ENCODE measurements at regions not wholly inside any gene's neighbourhood (a gene's known extent, or its start where the extent isn't known, plus 50 kb on each side); places are given as distances from the start of the nearest gene placed in this dataset.

DNA sequence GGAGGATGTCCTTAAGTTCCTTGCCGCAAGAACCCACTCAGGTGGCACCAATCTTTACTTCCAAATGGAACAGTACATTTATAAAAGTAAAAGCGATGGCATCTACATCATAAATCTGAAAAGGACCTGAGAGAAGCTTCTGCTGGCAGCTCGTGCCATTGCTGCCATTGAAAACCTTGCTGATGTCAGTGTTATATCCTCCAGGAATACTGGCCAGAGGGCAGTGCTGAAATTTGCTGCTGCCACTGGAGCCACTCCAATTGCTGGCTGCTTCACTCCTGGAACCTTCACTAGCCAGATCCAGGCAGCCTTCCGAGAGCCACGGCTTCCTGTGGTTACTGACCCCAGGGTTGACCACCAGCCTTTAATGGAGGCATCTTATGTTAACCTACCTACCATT lies 191.7 kb downstream of the TRIM27 start:
- WGBS (ENCODE audit: missing lambda C conversion rate) = 64% methylated on average over 3 of the region's 5 CpGs
- Histone ChIP-seq H3K4me3 (no peak overlapping the region), H3K9me3 (no peaks in the 10 kb centered on the region), H3K4me1 (peaks cover 16% of the 10 kb centered on the region), H3K27ac (no peak overlapping the region), H3K4me2 (no peak overlapping the region)
- DNase-seq (ENCODE audit: low read depth in 1 of 2, low spot score in 1 of 2) (no peak), FAIRE-seq (no peak), ATAC-seq (no peak)
- POLR2A ChIA-PET = no interaction called here
- CTCF ChIA-PET = interaction anchor here (1.2 kb wide), 1 partner anchor 63 kb away, joined by 3 read pairs; no protein-coding TSS in a partner anchor
- TF ChIP-seq HOXB5 (CRISPR knock-in tag; IDR thresholded peaks at IDR 0.05) = no peak
- TF ChIP-seq KDM1A (IDR thresholded peaks at IDR 0.05; ENCODE audit: low read depth) = no peak

DNA sequence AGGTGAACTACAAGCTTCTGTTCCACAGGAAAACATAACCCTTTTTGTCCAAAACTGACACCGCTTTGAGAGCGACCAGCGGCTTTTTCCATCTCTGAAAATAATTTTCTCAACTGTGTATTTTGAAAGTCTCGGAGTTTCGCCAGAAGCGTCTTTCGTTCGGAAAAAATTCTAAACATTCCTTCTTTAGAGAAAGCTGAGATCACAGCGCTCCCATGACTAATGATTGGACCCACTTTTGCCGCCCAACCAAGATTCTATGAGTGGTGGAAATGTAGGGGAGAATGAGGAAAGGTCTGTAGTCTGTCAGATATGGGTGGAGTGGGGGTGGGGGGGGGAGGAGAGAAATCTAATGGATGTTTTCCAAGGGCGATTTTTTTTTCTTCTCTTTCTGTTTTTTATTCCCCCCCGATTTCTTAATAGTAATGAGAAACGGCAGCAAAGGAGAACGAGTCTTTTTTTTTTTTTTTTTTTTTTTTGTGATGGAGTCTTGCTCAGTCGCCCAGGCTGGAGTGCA lies 189.3 kb downstream of the TRIM27 start:
- ATAC-seq (no peak), FAIRE-seq (no peak), DNase-seq (ENCODE audit: low read depth in 1 of 2, low spot score in 1 of 2) (no peak)
- POLR2A ChIA-PET = no interaction called here
- no peaks in the 10 kb centered on the region for H3K9me3 ChIP-seq
- H3K4me2 ChIP-seq = peak overlapping the region; percentile 74
- WGBS (ENCODE audit: missing lambda C conversion rate) = 63% methylated on average over 15 of the region's 15 CpGs
- no peak for TF ChIP-seq MAZ (IDR thresholded peaks at IDR 0.05; ENCODE audit: borderline replicate concordance, low read depth, low read length)
- TF ChIP-seq EHMT2 (IDR thresholded peaks at IDR 0.05; ENCODE audit: low read depth) = no peak
- no peak for TF ChIP-seq ZSCAN20 (CRISPR knock-in tag; IDR thresholded peaks at IDR 0.05)
- no peak for TF ChIP-seq CHD4 (IDR thresholded peaks at IDR 0.05; ENCODE audit: borderline replicate concordance)
- TF ChIP-seq, protein P1, sequence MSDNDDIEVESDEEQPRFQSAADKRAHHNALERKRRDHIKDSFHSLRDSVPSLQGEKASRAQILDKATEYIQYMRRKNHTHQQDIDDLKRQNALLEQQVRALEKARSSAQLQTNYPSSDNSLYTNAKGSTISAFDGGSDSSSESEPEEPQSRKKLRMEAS (IDR thresholded peaks at IDR 0.05) = no peak
- TF ChIP-seq, protein P2, sequence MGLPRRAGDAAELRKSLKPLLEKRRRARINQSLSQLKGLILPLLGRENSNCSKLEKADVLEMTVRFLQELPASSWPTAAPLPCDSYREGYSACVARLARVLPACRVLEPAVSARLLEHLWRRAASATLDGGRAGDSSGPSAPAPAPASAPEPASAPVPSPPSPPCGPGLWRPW (IDR thresholded peaks at IDR 0.05) = no peak
- no peak for TF ChIP-seq ZNF302 (CRISPR knock-in tag; IDR thresholded peaks at IDR 0.05)
- no peak for TF ChIP-seq HOXB13 (CRISPR knock-in tag; IDR thresholded peaks at IDR 0.05; ENCODE audit: low read depth)
- no peak for TF ChIP-seq PHF8 (IDR thresholded peaks at IDR 0.05; ENCODE audit: borderline replicate concordance, low read depth)
- no peak for TF ChIP-seq POLR2A (IDR thresholded peaks at IDR 0.05; ENCODE audit: low read length)
- no peak for TF ChIP-seq FOSB (CRISPR knock-in tag; IDR thresholded peaks at IDR 0.05)
- TF ChIP-seq HDAC2 (IDR thresholded peaks at IDR 0.05) = no peak
- CTCF ChIA-PET = interaction anchor here (1.8 kb wide), 1 partner anchor 50 kb away, joined by 6 read pairs; no protein-coding TSS in a partner anchor
- no peak overlapping the region; a peak in 1 of 6 replicates for H3K27ac ChIP-seq
- peaks cover 6% of the 10 kb centered on the region; the same call in 1 of the 3 replicates for H3K4me1 ChIP-seq
- peak overlapping the region; percentile 49; the same call in 2 of the 3 replicates for H3K4me3 ChIP-seq

DNA sequence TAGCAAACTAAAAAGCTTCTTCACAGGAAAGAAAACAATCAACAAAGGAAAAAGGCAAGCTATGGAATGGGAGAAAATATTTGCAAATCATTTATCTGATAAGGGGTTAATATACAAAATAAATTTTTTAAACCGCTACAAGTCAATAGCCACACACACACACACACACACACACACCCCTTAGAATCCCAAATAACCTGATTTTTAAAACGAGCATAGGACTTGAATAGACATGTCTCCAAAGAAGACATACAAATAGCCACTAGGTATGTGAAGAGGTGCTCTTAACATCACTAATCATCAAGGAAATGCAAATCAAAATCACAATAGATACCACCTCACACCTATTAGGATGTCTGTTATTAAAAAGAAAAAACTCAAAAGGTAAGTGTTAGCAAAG lies 187.7 kb downstream of the TRIM27 start:
- ChIA-PET CTCF (interaction anchor here (1.3 to 1.8 kb wide), 2 partner anchors 52 to 102 kb away, joined by 4 to 6 read pairs; no protein-coding TSS in a partner anchor), POLR2A (no interaction called here)
- H3K4me2 ChIP-seq = peak overlapping the region; percentile 74
- H3K4me1 ChIP-seq = peaks cover 6% of the 10 kb centered on the region; the same call in 1 of the 3 replicates
- FAIRE-seq (no peak), DNase-seq (ENCODE audit: low read depth in 1 of 2, low spot score in 1 of 2) (no peak), ATAC-seq (0 out of 6 replicates have a peak, but pooled peaks of 1 of the 2 experiments have one; percentile 13)
- WGBS (ENCODE audit: missing lambda C conversion rate) = 7% methylated on average over 2 of the region's 2 CpGs
- H3K4me3 ChIP-seq = peak overlapping the region; percentile 49
- no peak overlapping the region; a peak in 1 of 6 replicates for H3K27ac ChIP-seq
- H3K9me3 ChIP-seq = no peaks in the 10 kb centered on the region
- TF ChIP-seq HOXA7 (CRISPR knock-in tag; IDR thresholded peaks at IDR 0.05) (no peak), NPAS2 (CRISPR knock-in tag; IDR thresholded peaks at IDR 0.05; ENCODE audit: borderline replicate concordance) (no peak), NR3C1 (IDR thresholded peaks at IDR 0.05) (no peak), POLR2AphosphoS2 (conservative IDR thresholded peaks at IDR 0.05; ENCODE audit: low read length) (no peak), ESRRA (IDR thresholded peaks at IDR 0.05; ENCODE audit: borderline replicate concordance, low read length) (no peak), ZFP36 (IDR thresholded peaks at IDR 0.05; ENCODE audit: borderline replicate concordance, partially characterized antibody) (no peak)
- TF ChIP-seq, protein P3, sequence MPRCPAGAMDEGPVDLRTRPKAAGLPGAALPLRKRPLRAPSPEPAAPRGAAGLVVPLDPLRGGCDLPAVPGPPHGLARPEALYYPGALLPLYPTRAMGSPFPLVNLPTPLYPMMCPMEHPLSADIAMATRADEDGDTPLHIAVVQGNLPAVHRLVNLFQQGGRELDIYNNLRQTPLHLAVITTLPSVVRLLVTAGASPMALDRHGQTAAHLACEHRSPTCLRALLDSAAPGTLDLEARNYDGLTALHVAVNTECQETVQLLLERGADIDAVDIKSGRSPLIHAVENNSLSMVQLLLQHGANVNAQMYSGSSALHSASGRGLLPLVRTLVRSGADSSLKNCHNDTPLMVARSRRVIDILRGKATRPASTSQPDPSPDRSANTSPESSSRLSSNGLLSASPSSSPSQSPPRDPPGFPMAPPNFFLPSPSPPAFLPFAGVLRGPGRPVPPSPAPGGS (IDR thresholded peaks at IDR 0.05) = no peak
- TF ChIP-seq, protein P4, sequence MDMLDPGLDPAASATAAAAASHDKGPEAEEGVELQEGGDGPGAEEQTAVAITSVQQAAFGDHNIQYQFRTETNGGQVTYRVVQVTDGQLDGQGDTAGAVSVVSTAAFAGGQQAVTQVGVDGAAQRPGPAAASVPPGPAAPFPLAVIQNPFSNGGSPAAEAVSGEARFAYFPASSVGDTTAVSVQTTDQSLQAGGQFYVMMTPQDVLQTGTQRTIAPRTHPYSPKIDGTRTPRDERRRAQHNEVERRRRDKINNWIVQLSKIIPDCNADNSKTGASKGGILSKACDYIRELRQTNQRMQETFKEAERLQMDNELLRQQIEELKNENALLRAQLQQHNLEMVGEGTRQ (IDR thresholded peaks at IDR 0.05) = no peak
- TF ChIP-seq, protein P1 (IDR thresholded peaks at IDR 0.05) = no peak

Data from A549 (cell line).